Astrocyte (in vitro differentiated cells and primary cell): ENCODE measurements at regions not wholly inside any gene's neighbourhood (a gene's known extent, or its start where the extent isn't known, plus 50 kb on each side); places are given as distances from the start of the nearest gene placed in this dataset.

Experiments used
- DNase-seq: peaks from one replicate; pipeline ENCODE4 v3.0.0-alpha.2; 2010; ENCODE audit warnings: low read depth
- FAIRE-seq: peaks from 2 replicates; lab custom pipeline; 2011; peaks lifted over from hg19 to GRCh38; lab: Jason Lieb, UNC
- H2AFZ ChIP-seq: 2 replicates; pipeline ENCODE4 v1.6.0; 2012; ENCODE audit warnings: low read depth, low read length, inconsistent platforms
- H3K27ac ChIP-seq: 2 replicates; pipeline ENCODE4 v1.5.1; 2011; ENCODE audit warnings: low read depth, low read length, inconsistent platforms
- H3K27me3 ChIP-seq: 2 replicates; pipeline ENCODE4 v1.6.0; 2011; ENCODE audit warnings: low read length, inconsistent platforms; ENCODE audit not compliant: insufficient read depth
- H3K36me3 ChIP-seq: 2 replicates; pipeline ENCODE4 v1.5.1; 2011; ENCODE audit warnings: low read length, inconsistent platforms; ENCODE audit not compliant: insufficient read depth
- H3K4me1 ChIP-seq: 2 replicates; pipeline ENCODE4 v1.5.1; 2011; ENCODE audit warnings: low read length, inconsistent platforms; ENCODE audit not compliant: insufficient read depth
- H3K4me2 ChIP-seq: 2 replicates; pipeline ENCODE4 v1.6.0; 2012; ENCODE audit warnings: low read length, inconsistent platforms
- H3K4me3 ChIP-seq: 2 replicates; pipeline ENCODE4 v1.5.1; 2011; ENCODE audit warnings: low read depth, mild to moderate bottlenecking, low read length, inconsistent platforms; ENCODE audit not compliant: insufficient read depth
- H3K79me2 ChIP-seq: 2 replicates; pipeline ENCODE4 v1.6.0; 2012; ENCODE audit warnings: mild to moderate bottlenecking, low read length, inconsistent platforms; ENCODE audit not compliant: insufficient read depth
- H3K9ac ChIP-seq: 2 replicates; pipeline ENCODE4 v1.6.0; 2012; ENCODE audit warnings: mild to moderate bottlenecking, low read length, inconsistent platforms
- H3K9me3 ChIP-seq: 2 replicates; pipeline ENCODE4 v1.5.1; 2012; ENCODE audit warnings: low read depth, mild to moderate bottlenecking, low read length, inconsistent platforms; ENCODE audit not compliant: insufficient read depth
- H4K20me1 ChIP-seq: 2 replicates; pipeline ENCODE4 v1.6.0; 2012; ENCODE audit warnings: low read length, inconsistent platforms; ENCODE audit not compliant: insufficient read depth
- H3K27ac Mint-ChIP-seq: one replicate; pipeline ENCODE4 v1.8.0; 2021; ENCODE audit warnings: mild to moderate bottlenecking, mixed read lengths; ENCODE audit not compliant: unreplicated experiment
- H3K27me3 Mint-ChIP-seq: one replicate; pipeline ENCODE4 v1.8.0; 2021; ENCODE audit warnings: low read depth, mixed read lengths; ENCODE audit not compliant: unreplicated experiment
- H3K36me3 Mint-ChIP-seq: one replicate; pipeline ENCODE4 v1.8.0; 2021; ENCODE audit warnings: low read depth, mixed read lengths; ENCODE audit not compliant: unreplicated experiment
- H3K4me1 Mint-ChIP-seq: one replicate; pipeline ENCODE4 v1.8.0; 2021; ENCODE audit warnings: low read depth, mixed read lengths; ENCODE audit not compliant: unreplicated experiment
- H3K4me3 Mint-ChIP-seq: one replicate; pipeline ENCODE4 v1.8.0; 2021; ENCODE audit warnings: mild to moderate bottlenecking, moderate library complexity, mixed read lengths; ENCODE audit not compliant: unreplicated experiment
- H3K9me3 Mint-ChIP-seq: one replicate; pipeline ENCODE4 v1.8.0; 2021; ENCODE audit warnings: mild to moderate bottlenecking, mixed read lengths; ENCODE audit not compliant: unreplicated experiment
- CTCF ChIP-seq: IDR thresholded peaks from 2 replicates; pipeline ENCODE4 v1.5.1; 2011; ENCODE audit warnings: low read depth, mild to moderate bottlenecking, inconsistent platforms, low read length, moderate library complexity; ENCODE audit not compliant: insufficient read depth
- EZH2 ChIP-seq: IDR thresholded peaks from 2 replicates; pipeline ENCODE4 v1.6.1; 2012; ENCODE audit warnings: mild to moderate bottlenecking, low read length, inconsistent platforms; ENCODE audit not compliant: insufficient read depth

- H3K4me2 ChIP-seq = no peak overlapping the region
- no peaks in the 10 kb centered on the region for H4K20me1 ChIP-seq
- no peak overlapping the region for H3K9ac ChIP-seq
- no peaks in the 10 kb centered on the region for H3K79me2 ChIP-seq
- no peak overlapping the region for H3K4me3 Mint-ChIP-seq
- H3K4me3 ChIP-seq = no peak overlapping the region
- H3K36me3 Mint-ChIP-seq = no peaks in the 10 kb centered on the region
- TF ChIP-seq EZH2 = no peak
- no peak for TF ChIP-seq CTCF
- no peak overlapping the region for H3K27ac ChIP-seq
- H3K36me3 ChIP-seq = no peaks in the 10 kb centered on the region
- H3K27me3 Mint-ChIP-seq = peaks cover 45% of the 10 kb centered on the region
- peaks cover 4% of the 10 kb centered on the region for H3K27me3 ChIP-seq
- no peak overlapping the region for H2AFZ ChIP-seq
- H3K4me1 Mint-ChIP-seq = no peaks in the 10 kb centered on the region
- H3K9me3 ChIP-seq = no peaks in the 10 kb centered on the region
- H3K27ac Mint-ChIP-seq = no peak overlapping the region
- DNase-seq (no peak), FAIRE-seq (no peak)
- H3K4me1 ChIP-seq = no peaks in the 10 kb centered on the region
- H3K9me3 Mint-ChIP-seq = no peaks in the 10 kb centered on the region
Measured at GRCh38 chr15:69956417-69956816, 141.3 kb downstream of the TLE3 start.

GRCh38 chr15:69957175-69957574 is 140.5 kb downstream of the TLE3 start:
- Histone ChIP-seq H2AFZ (no peak overlapping the region), H3K9me3 (no peaks in the 10 kb centered on the region), H3K79me2 (no peaks in the 10 kb centered on the region), H3K4me2 (no peak overlapping the region), H3K27ac (no peak overlapping the region), H3K4me1 (no peaks in the 10 kb centered on the region), H3K9ac (no peak overlapping the region), H3K36me3 (no peaks in the 10 kb centered on the region), H3K27me3 (peaks cover 9% of the 10 kb centered on the region), H3K4me3 (no peak overlapping the region), H4K20me1 (no peaks in the 10 kb centered on the region)
- Mint-ChIP-seq H3K36me3 (no peaks in the 10 kb centered on the region), H3K4me1 (no peaks in the 10 kb centered on the region), H3K4me3 (no peak overlapping the region), H3K27ac (no peak overlapping the region), H3K9me3 (no peaks in the 10 kb centered on the region), H3K27me3 (peaks cover 47% of the 10 kb centered on the region)
- DNase-seq (no peak), FAIRE-seq (no peak)
- TF ChIP-seq EZH2 (no peak), CTCF (no peak)

- no peaks in the 10 kb centered on the region for H3K4me1 ChIP-seq
- no peak overlapping the region for H3K4me2 ChIP-seq
- no peak for TF ChIP-seq EZH2
- TF ChIP-seq CTCF = no peak
- H3K79me2 ChIP-seq = no peaks in the 10 kb centered on the region
- no peak overlapping the region for H2AFZ ChIP-seq
- Mint-ChIP-seq H3K9me3 (no peaks in the 10 kb centered on the region), H3K36me3 (no peaks in the 10 kb centered on the region), H3K4me3 (no peak overlapping the region), H3K27ac (no peak overlapping the region), H3K4me1 (no peaks in the 10 kb centered on the region), H3K27me3 (peaks cover 47% of the 10 kb centered on the region)
- peaks cover 16% of the 10 kb centered on the region for H3K27me3 ChIP-seq
- FAIRE-seq = no peak
- H3K27ac ChIP-seq = no peak overlapping the region
- H3K9me3 ChIP-seq = no peaks in the 10 kb centered on the region
- H3K4me3 ChIP-seq = no peak overlapping the region
- no peaks in the 10 kb centered on the region for H4K20me1 ChIP-seq
- no peak for DNase-seq
- no peak overlapping the region for H3K9ac ChIP-seq
- H3K36me3 ChIP-seq = no peaks in the 10 kb centered on the region
Measured at GRCh38 chr15:69958496-69959084, 139.1 kb downstream of the TLE3 start.
